NCI-H1417 treated with DMSO at 0.1 percent for 48 hours (cell line): ENCODE measurements at regions not wholly inside any gene's neighbourhood (a gene's known extent, or its start where the extent isn't known, plus 50 kb on each side); places are given as distances from the start of the nearest gene placed in this dataset.

Experiments used
- DNase-seq: peaks from one replicate; lab custom pipeline; 2025; lab: John Stamatoyannopoulos, UW

DNA sequence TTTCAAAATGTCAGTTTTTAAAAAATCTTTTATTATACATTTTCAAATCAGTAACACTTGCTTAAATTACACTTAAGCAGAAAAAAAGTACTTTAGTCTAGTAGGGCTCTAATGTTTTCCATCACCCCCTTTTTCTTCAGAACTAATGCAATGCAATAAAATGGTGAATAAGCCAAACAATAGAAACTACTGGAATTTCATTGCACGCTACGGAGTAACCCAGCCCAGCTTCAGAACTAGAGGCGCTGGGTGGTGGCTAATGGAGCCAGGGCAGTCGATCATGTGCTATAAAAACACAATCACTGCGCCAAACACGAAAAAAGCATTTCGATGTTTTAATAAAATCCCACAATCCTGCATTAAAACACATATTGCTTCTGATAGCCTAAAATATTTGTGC is 59.9 kb upstream of the ODAD2 start:
- no peak for DNase-seq

DNA sequence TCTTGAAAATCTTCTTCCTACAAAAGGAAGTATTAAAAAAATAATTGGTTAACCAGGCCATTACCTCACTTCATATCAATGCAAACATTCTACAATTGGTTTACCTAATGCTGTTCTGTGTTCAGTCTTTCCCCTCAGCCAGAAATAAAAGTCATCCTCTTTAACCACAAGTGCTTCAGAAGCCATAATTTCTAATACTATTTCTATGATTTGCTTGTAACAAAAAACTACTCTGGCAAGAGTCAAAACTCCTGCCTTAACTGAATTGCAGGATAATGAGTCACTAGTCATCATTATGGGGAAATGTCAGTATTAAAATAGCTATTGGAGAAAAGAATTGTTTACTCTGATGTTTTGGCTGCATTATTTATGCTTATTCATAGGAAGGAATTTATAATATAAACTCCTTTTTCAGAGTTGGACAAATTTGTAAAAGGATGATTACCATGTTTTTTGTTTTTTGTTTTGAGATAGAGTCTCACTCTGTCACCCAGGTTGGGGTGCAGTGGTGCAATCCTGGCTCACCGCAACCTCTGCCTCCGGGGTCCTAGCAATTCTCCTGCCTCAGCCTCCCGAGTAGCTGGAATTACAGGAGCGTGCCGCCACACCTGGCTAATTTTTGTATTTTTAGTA is 55.5 kb upstream of the ODAD2 start:
- no peak for DNase-seq

DNA sequence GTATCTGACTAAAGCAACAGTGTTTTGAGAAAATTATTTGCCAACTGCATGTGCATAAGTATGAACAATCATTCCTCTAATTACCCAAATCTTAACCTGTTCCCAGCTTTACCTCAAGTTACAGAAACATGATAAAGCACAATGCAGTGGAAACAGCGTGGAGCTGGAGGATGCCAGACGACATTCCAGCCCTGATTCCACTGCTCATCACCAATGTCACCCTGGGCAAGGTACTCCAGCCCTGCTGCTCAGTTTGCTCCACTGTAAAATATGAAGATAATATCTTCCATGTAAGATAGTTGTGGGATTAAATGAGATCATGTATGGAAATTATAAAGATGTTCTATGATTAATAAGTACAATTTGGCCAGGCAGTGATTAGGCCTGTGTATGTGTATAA is 50.4 kb upstream of the ODAD2 start:
- no peak for DNase-seq
